ENCODE measurements at regions not wholly inside any gene's neighbourhood (a gene's known extent, or its start where the extent isn't known, plus 50 kb on each side); places are given as distances from the start of the nearest gene placed in this dataset.

- H3K27me3 ChIP-seq: peaks cover 0 to 13% of the 10 kb centered on the region in 2 donors
- no peaks in the 10 kb centered on the region for H3K36me3 ChIP-seq
- H3K4me3 ChIP-seq: no peak overlapping the region
- no peak for TF ChIP-seq EP300 (IDR thresholded peaks at IDR 0.05)
- WGBS, 2 donors: 75 to 77% methylated on average over 12 to 15 of the region's 24 CpGs
- no peaks in the 10 kb centered on the region for H3K4me1 ChIP-seq
- peaks cover 0 to 26% (median 0%) of the 10 kb centered on the region in 4 donors for H3K9me3 ChIP-seq
- DNase-seq (ENCODE audit: low spot score in 2 of 2): no peak
- no peak overlapping the region for H3K27ac ChIP-seq
These were observed 107.0 kb downstream of the CPZ start for GRCh38 chr4:8699479-8700145.

GRCh38 chr4:8699063-8699385 is 106.5 kb downstream of the CPZ start:
- DNase-seq (ENCODE audit: low spot score in 2 of 2): no peak
- WGBS, 2 donors: 75 to 76% methylated on average over 4 of the region's 4 CpGs
- Histone ChIP-seq H3K9me3 (peaks cover 0 to 29% (median 0%) of the 10 kb centered on the region in 4 donors), H3K36me3 (no peaks in the 10 kb centered on the region), H3K4me3 (no peak overlapping the region), H3K27ac (no peak overlapping the region), H3K4me1 (no peaks in the 10 kb centered on the region), H3K27me3 (peaks cover 0 to 13% of the 10 kb centered on the region in 2 donors)
- TF ChIP-seq CTCF (IDR thresholded peaks at IDR 0.05): no peak
- TF ChIP-seq POLR2A (IDR thresholded peaks at IDR 0.05): no peak
- TF ChIP-seq EP300 (IDR thresholded peaks at IDR 0.05): no peak

GRCh38 chr4:8698341-8699062 is 105.9 kb downstream of the CPZ start:
- H3K27ac ChIP-seq: no peak overlapping the region
- H3K27me3 ChIP-seq: peaks cover 0 to 13% of the 10 kb centered on the region in 2 donors
- TF ChIP-seq POLR2A (IDR thresholded peaks at IDR 0.05): no peak
- TF ChIP-seq EP300 (IDR thresholded peaks at IDR 0.05): no peak
- TF ChIP-seq CTCF (IDR thresholded peaks at IDR 0.05): no peak
- DNase-seq (ENCODE audit: low spot score in 2 of 2): no peak
- no peak overlapping the region for H3K4me3 ChIP-seq
- WGBS, 2 donors: 88 to 92% methylated on average over 17 to 20 of the region's 20 CpGs
- H3K9me3 ChIP-seq: peaks cover 0 to 32% (median 0%) of the 10 kb centered on the region in 4 donors
- no peaks in the 10 kb centered on the region for H3K4me1 ChIP-seq
- H3K36me3 ChIP-seq: no peaks in the 10 kb centered on the region

- Histone ChIP-seq H3K4me3 (no peak overlapping the region), H3K27me3 (peaks cover 0 to 13% of the 10 kb centered on the region in 2 donors), H3K4me1 (no peaks in the 10 kb centered on the region), H3K27ac (no peak overlapping the region), H3K36me3 (no peaks in the 10 kb centered on the region), H3K9me3 (peaks cover 0 to 33% (median 0%) of the 10 kb centered on the region in 4 donors)
- TF ChIP-seq EP300 (IDR thresholded peaks at IDR 0.05) (no peak), POLR2A (IDR thresholded peaks at IDR 0.05) (no peak), CTCF (IDR thresholded peaks at IDR 0.05) (no peak)
- WGBS, 2 donors: 81 to 92% methylated on average over 7 of the region's 7 CpGs
- no peak for DNase-seq (ENCODE audit: low spot score in 2 of 2)
These were observed 105.3 kb downstream of the CPZ start for GRCh38 chr4:8697826-8698225.

- no peaks in the 10 kb centered on the region for H3K4me1 ChIP-seq
- H3K4me3 ChIP-seq: no peak overlapping the region
- no peak overlapping the region for H3K27ac ChIP-seq
- TF ChIP-seq CTCF (IDR thresholded peaks at IDR 0.05): no peak
- peaks cover 0 to 33% (median 0%) of the 10 kb centered on the region in 4 donors for H3K9me3 ChIP-seq
- no peaks in the 10 kb centered on the region for H3K36me3 ChIP-seq
- 82 to 84% methylated on average over 10 of the region's 10 CpGs for WGBS, 2 donors
- no peak for DNase-seq (ENCODE audit: low spot score in 2 of 2)
- H3K27me3 ChIP-seq: peaks cover 0 to 6% of the 10 kb centered on the region in 2 donors
These were observed 104.0 kb downstream of the CPZ start for GRCh38 chr4:8696369-8697127.

Data from tibial nerve (tissue), 4 donors.